Panc1 (cell line): ENCODE measurements at regions not wholly inside any gene's neighbourhood (a gene's known extent, or its start where the extent isn't known, plus 50 kb on each side); places are given as distances from the start of the nearest gene placed in this dataset.

Experiments
- SIN3A ChIP-seq: IDR thresholded peaks from 2 replicates; pipeline ENCODE4 v1.6.1; 2012; ENCODE audit warnings: low read depth, mild to moderate bottlenecking, low read length, moderate library complexity, borderline replicate concordance; ENCODE audit not compliant: insufficient read depth
- TF ChIP-seq, protein P1 (sequence below): fragments of 450-650 bp; IDR thresholded peaks from 2 replicates; pipeline ENCODE4 v1.5.1; 2017; ENCODE audit warnings: mild to moderate bottlenecking

DNA sequence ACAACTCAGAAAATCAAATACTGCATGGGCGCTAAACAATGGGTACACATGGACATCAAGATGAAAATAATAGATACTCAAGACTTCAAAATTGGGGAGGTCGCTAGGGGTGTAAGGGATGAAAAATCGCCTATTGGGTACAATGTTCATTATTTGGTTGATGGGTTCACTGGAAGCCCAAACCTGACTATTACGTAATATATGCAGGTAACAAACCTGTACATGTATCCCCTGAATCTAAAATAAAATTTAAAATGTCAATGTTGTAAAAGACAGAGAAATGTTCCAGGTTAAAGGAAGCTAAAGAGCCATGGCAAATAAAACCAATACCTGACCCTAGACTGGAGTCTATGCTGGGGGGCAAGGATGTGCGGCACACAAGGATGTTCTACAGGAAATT is 80.4 kb upstream of the CCBE1 start:
- TF ChIP-seq, protein P1, sequence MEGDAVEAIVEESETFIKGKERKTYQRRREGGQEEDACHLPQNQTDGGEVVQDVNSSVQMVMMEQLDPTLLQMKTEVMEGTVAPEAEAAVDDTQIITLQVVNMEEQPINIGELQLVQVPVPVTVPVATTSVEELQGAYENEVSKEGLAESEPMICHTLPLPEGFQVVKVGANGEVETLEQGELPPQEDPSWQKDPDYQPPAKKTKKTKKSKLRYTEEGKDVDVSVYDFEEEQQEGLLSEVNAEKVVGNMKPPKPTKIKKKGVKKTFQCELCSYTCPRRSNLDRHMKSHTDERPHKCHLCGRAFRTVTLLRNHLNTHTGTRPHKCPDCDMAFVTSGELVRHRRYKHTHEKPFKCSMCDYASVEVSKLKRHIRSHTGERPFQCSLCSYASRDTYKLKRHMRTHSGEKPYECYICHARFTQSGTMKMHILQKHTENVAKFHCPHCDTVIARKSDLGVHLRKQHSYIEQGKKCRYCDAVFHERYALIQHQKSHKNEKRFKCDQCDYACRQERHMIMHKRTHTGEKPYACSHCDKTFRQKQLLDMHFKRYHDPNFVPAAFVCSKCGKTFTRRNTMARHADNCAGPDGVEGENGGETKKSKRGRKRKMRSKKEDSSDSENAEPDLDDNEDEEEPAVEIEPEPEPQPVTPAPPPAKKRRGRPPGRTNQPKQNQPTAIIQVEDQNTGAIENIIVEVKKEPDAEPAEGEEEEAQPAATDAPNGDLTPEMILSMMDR, result no peak
- TF ChIP-seq SIN3A, result no peak
